WTC11 (cell line): ENCODE measurements at regions not wholly inside any gene's neighbourhood (a gene's known extent, or its start where the extent isn't known, plus 50 kb on each side); places are given as distances from the start of the nearest gene placed in this dataset.

Source experiments
- ATAC-seq: fragments of 200-7000 bp; cut with Tn5 transposase; 2 replicates; pipeline ENCODE4 v1.10.0; 2021; ENCODE audit warnings: mild to moderate bottlenecking, moderate library complexity
- CTCF ChIA-PET: fragments of 300-600 bp; sonication (Branson Sonifier 250); formaldehyde crosslinking; loops from one replicate; lab custom pipeline; 2021; ENCODE audit warnings: antibody characterized with exemption; lab: Charles Lee
- POLR2A ChIA-PET: fragments of 350-600 bp; sonication (Branson Sonifier 250); formaldehyde crosslinking; loops from one replicate; lab custom pipeline; 2021; ENCODE audit warnings: antibody characterized with exemption; lab: Charles Lee
- DNase-seq: peaks from one replicate; pipeline ENCODE4 v3.0.0; 2021; ENCODE audit warnings: low spot score
- H3K27ac Mint-ChIP-seq: 2 replicates; pipeline ENCODE4 v1.8.0; 2021; ENCODE audit warnings: mixed read lengths
- H3K27me3 Mint-ChIP-seq: 2 replicates; pipeline ENCODE4 v1.8.0; 2021; ENCODE audit warnings: low read depth, mild to moderate bottlenecking, moderate library complexity, mixed read lengths
- H3K36me3 Mint-ChIP-seq: 2 replicates; pipeline ENCODE4 v1.8.0; 2021; ENCODE audit warnings: mixed read lengths
- H3K4me1 Mint-ChIP-seq: 2 replicates; pipeline ENCODE4 v1.8.0; 2022; ENCODE audit warnings: mixed read lengths
- H3K4me3 Mint-ChIP-seq: 2 replicates; pipeline ENCODE4 v1.8.0; 2021; ENCODE audit warnings: mild to moderate bottlenecking, moderate library complexity, mixed read lengths
- H3K9me3 Mint-ChIP-seq: 2 replicates; pipeline ENCODE4 v1.8.0; 2021; ENCODE audit warnings: mixed read lengths
- FOXK1 ChIP-seq: sonication (generic); formaldehyde crosslinking; IDR thresholded peaks from 2 replicates; pipeline ENCODE4 v1.8.0; 2022; ENCODE audit warnings: mild to moderate bottlenecking, moderate library complexity, missing genetic modification reagents
- GABPB1 ChIP-seq: sonication (generic); formaldehyde crosslinking; IDR thresholded peaks from 2 replicates; pipeline ENCODE4 v1.8.1; 2023; ENCODE audit warnings: mild to moderate bottlenecking, missing genetic modification reagents
- GRHL2 ChIP-seq: fragments of 250-450 bp; sonication (Bioruptor Pico); IDR thresholded peaks from 2 replicates; pipeline ENCODE4 v1.8.0; 2022; ENCODE audit warnings: mild to moderate bottlenecking, moderate library complexity; ENCODE audit not compliant: insufficient replicate concordance, severe bottlenecking
- JUN ChIP-seq: sonication (generic); formaldehyde crosslinking; IDR thresholded peaks from 2 replicates; pipeline ENCODE4 v1.8.0; 2023; ENCODE audit warnings: mild to moderate bottlenecking, missing genetic modification reagents
- NFE2L1 ChIP-seq: sonication (generic); formaldehyde crosslinking; IDR thresholded peaks from 2 replicates; pipeline ENCODE4 v1.8.1; 2023; ENCODE audit warnings: missing genetic modification reagents
- SMAD4 ChIP-seq: sonication (generic); formaldehyde crosslinking; IDR thresholded peaks from 2 replicates; pipeline ENCODE4 v1.8.0; 2022; ENCODE audit warnings: mild to moderate bottlenecking, missing genetic modification reagents
- TEAD1 ChIP-seq: sonication (generic); formaldehyde crosslinking; IDR thresholded peaks from 2 replicates; pipeline ENCODE4 v1.8.0; 2022; ENCODE audit warnings: mild to moderate bottlenecking, missing genetic modification reagents
- ZNF219 ChIP-seq: sonication (generic); formaldehyde crosslinking; IDR thresholded peaks from 2 replicates; pipeline ENCODE4 v1.8.0; 2023; ENCODE audit warnings: missing genetic modification reagents, mild to moderate bottlenecking, borderline replicate concordance
- TF ChIP-seq, protein P1 (sequence below): sonication (generic); formaldehyde crosslinking; IDR thresholded peaks from 2 replicates; pipeline ENCODE4 v1.8.0; 2022; ENCODE audit warnings: mild to moderate bottlenecking, missing genetic modification reagents
- TF ChIP-seq, protein P2 (sequence below): sonication (generic); formaldehyde crosslinking; IDR thresholded peaks from 2 replicates; pipeline ENCODE4 v1.8.0; 2023; ENCODE audit warnings: missing genetic modification reagents
- TF ChIP-seq, protein P3 (sequence below): sonication (generic); formaldehyde crosslinking; IDR thresholded peaks from 2 replicates; pipeline ENCODE4 v1.8.1; 2023; ENCODE audit warnings: mild to moderate bottlenecking, missing genetic modification reagents
- TF ChIP-seq, protein P4 (sequence below): sonication (generic); formaldehyde crosslinking; IDR thresholded peaks from 2 replicates; pipeline ENCODE4 v1.8.1; 2023; ENCODE audit warnings: mild to moderate bottlenecking, moderate library complexity, missing genetic modification reagents
- TF ChIP-seq, protein P5 (sequence below): sonication (generic); formaldehyde crosslinking; IDR thresholded peaks from 2 replicates; pipeline ENCODE4 v1.8.1; 2022; ENCODE audit warnings: missing genetic modification reagents, borderline replicate concordance
- TF ChIP-seq, protein P6 (sequence below): sonication (generic); formaldehyde crosslinking; IDR thresholded peaks from 2 replicates; pipeline ENCODE4 v1.8.0; 2023; ENCODE audit warnings: missing genetic modification reagents, mild to moderate bottlenecking, borderline replicate concordance
- TF ChIP-seq, protein P7 (sequence below): sonication (generic); formaldehyde crosslinking; IDR thresholded peaks from 2 replicates; pipeline ENCODE4 v1.8.1; 2022; ENCODE audit warnings: low read depth, mild to moderate bottlenecking, moderate library complexity, missing genetic modification reagents, borderline replicate concordance
- TF ChIP-seq, protein P8 (sequence below): fragments of 250-450 bp; sonication (Bioruptor Pico); IDR thresholded peaks from 2 replicates; pipeline ENCODE4 v1.9.0; 2021; ENCODE audit warnings: mild to moderate bottlenecking, borderline replicate concordance
- TF ChIP-seq, protein P9 (sequence below): sonication (generic); formaldehyde crosslinking; conservative IDR thresholded peaks from 2 replicates; pipeline ENCODE4 v1.8.1; 2022; ENCODE audit warnings: mild to moderate bottlenecking, missing genetic modification reagents

DNA sequence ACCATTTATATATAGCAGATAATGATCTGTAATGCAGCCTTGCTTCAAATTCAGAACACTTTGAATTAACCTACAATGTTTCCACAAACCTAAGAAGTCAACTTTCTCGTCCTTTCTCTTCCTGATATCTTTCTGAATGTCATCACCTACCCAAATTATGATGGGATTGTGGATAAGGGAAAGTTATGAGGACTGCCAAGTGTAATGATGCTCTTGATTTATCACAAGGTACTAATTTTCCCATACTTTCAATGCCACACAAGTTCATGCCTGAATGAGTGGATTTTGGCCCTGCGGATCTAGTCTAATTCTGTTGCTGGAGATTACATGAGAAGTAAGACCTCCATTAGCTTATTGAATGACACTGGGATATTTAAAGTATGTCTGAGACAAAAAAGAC lies 82.6 kb upstream of the NANOGP8 start:
- TF ChIP-seq NFE2L1 (CRISPR knock-in tag) (no peak), FOXK1 (no peak), ZNF219 (CRISPR knock-in tag) (no peak), TEAD1 (CRISPR knock-in tag) (no peak), GRHL2 (no peak), SMAD4 (CRISPR knock-in tag) (no peak), JUN (no peak), GABPB1 (CRISPR knock-in tag) (no peak)
- TF ChIP-seq, protein P1, sequence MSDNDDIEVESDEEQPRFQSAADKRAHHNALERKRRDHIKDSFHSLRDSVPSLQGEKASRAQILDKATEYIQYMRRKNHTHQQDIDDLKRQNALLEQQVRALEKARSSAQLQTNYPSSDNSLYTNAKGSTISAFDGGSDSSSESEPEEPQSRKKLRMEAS (CRISPR knock-in tag): no peak
- TF ChIP-seq, protein P2, sequence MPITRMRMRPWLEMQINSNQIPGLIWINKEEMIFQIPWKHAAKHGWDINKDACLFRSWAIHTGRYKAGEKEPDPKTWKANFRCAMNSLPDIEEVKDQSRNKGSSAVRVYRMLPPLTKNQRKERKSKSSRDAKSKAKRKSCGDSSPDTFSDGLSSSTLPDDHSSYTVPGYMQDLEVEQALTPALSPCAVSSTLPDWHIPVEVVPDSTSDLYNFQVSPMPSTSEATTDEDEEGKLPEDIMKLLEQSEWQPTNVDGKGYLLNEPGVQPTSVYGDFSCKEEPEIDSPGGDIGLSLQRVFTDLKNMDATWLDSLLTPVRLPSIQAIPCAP (CRISPR knock-in tag): no peak
- TF ChIP-seq, protein P3, sequence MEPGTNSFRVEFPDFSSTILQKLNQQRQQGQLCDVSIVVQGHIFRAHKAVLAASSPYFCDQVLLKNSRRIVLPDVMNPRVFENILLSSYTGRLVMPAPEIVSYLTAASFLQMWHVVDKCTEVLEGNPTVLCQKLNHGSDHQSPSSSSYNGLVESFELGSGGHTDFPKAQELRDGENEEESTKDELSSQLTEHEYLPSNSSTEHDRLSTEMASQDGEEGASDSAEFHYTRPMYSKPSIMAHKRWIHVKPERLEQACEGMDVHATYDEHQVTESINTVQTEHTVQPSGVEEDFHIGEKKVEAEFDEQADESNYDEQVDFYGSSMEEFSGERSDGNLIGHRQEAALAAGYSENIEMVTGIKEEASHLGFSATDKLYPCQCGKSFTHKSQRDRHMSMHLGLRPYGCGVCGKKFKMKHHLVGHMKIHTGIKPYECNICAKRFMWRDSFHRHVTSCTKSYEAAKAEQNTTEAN: no peak
- TF ChIP-seq, protein P4, sequence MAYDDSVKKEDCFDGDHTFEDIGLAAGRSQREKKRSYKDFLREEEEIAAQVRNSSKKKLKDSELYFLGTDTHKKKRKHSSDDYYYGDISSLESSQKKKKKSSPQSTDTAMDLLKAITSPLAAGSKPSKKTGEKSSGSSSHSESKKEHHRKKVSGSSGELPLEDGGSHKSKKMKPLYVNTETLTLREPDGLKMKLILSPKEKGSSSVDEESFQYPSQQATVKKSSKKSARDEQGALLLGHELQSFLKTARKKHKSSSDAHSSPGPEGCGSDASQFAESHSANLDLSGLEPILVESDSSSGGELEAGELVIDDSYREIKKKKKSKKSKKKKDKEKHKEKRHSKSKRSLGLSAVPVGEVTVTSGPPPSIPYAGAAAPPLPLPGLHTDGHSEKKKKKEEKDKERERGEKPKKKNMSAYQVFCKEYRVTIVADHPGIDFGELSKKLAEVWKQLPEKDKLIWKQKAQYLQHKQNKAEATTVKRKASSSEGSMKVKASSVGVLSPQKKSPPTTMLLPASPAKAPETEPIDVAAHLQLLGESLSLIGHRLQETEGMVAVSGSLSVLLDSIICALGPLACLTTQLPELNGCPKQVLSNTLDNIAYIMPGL (CRISPR knock-in tag): no peak
- TF ChIP-seq, protein P5, sequence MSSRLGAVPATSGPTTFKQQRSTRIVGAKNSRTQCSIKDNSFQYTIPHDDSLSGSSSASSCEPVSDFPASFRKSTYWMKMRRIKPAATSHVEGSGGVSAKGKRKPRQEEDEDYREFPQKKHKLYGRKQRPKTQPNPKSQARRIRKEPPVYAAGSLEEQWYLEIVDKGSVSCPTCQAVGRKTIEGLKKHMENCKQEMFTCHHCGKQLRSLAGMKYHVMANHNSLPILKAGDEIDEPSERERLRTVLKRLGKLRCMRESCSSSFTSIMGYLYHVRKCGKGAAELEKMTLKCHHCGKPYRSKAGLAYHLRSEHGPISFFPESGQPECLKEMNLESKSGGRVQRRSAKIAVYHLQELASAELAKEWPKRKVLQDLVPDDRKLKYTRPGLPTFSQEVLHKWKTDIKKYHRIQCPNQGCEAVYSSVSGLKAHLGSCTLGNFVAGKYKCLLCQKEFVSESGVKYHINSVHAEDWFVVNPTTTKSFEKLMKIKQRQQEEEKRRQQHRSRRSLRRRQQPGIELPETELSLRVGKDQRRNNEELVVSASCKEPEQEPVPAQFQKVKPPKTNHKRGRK (CRISPR knock-in tag): no peak
- TF ChIP-seq, protein P6, sequence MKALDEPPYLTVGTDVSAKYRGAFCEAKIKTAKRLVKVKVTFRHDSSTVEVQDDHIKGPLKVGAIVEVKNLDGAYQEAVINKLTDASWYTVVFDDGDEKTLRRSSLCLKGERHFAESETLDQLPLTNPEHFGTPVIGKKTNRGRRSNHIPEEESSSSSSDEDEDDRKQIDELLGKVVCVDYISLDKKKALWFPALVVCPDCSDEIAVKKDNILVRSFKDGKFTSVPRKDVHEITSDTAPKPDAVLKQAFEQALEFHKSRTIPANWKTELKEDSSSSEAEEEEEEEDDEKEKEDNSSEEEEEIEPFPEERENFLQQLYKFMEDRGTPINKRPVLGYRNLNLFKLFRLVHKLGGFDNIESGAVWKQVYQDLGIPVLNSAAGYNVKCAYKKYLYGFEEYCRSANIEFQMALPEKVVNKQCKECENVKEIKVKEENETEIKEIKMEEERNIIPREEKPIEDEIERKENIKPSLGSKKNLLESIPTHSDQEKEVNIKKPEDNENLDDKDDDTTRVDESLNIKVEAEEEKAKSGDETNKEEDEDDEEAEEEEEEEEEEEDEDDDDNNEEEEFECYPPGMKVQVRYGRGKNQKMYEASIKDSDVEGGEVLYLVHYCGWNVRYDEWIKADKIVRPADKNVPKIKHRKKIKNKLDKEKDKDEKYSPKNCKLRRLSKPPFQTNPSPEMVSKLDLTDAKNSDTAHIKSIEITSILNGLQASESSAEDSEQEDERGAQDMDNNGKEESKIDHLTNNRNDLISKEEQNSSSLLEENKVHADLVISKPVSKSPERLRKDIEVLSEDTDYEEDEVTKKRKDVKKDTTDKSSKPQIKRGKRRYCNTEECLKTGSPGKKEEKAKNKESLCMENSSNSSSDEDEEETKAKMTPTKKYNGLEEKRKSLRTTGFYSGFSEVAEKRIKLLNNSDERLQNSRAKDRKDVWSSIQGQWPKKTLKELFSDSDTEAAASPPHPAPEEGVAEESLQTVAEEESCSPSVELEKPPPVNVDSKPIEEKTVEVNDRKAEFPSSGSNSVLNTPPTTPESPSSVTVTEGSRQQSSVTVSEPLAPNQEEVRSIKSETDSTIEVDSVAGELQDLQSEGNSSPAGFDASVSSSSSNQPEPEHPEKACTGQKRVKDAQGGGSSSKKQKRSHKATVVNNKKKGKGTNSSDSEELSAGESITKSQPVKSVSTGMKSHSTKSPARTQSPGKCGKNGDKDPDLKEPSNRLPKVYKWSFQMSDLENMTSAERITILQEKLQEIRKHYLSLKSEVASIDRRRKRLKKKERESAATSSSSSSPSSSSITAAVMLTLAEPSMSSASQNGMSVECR (CRISPR knock-in tag): no peak
- TF ChIP-seq, protein P7, sequence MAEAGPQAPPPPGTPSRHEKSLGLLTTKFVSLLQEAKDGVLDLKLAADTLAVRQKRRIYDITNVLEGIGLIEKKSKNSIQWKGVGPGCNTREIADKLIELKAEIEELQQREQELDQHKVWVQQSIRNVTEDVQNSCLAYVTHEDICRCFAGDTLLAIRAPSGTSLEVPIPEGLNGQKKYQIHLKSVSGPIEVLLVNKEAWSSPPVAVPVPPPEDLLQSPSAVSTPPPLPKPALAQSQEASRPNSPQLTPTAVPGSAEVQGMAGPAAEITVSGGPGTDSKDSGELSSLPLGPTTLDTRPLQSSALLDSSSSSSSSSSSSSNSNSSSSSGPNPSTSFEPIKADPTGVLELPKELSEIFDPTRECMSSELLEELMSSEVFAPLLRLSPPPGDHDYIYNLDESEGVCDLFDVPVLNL (CRISPR knock-in tag): no peak
- TF ChIP-seq, protein P8, sequence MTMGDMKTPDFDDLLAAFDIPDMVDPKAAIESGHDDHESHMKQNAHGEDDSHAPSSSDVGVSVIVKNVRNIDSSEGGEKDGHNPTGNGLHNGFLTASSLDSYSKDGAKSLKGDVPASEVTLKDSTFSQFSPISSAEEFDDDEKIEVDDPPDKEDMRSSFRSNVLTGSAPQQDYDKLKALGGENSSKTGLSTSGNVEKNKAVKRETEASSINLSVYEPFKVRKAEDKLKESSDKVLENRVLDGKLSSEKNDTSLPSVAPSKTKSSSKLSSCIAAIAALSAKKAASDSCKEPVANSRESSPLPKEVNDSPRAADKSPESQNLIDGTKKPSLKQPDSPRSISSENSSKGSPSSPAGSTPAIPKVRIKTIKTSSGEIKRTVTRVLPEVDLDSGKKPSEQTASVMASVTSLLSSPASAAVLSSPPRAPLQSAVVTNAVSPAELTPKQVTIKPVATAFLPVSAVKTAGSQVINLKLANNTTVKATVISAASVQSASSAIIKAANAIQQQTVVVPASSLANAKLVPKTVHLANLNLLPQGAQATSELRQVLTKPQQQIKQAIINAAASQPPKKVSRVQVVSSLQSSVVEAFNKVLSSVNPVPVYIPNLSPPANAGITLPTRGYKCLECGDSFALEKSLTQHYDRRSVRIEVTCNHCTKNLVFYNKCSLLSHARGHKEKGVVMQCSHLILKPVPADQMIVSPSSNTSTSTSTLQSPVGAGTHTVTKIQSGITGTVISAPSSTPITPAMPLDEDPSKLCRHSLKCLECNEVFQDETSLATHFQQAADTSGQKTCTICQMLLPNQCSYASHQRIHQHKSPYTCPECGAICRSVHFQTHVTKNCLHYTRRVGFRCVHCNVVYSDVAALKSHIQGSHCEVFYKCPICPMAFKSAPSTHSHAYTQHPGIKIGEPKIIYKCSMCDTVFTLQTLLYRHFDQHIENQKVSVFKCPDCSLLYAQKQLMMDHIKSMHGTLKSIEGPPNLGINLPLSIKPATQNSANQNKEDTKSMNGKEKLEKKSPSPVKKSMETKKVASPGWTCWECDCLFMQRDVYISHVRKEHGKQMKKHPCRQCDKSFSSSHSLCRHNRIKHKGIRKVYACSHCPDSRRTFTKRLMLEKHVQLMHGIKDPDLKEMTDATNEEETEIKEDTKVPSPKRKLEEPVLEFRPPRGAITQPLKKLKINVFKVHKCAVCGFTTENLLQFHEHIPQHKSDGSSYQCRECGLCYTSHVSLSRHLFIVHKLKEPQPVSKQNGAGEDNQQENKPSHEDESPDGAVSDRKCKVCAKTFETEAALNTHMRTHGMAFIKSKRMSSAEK (CRISPR knock-in tag): no peak
- TF ChIP-seq, protein P9, sequence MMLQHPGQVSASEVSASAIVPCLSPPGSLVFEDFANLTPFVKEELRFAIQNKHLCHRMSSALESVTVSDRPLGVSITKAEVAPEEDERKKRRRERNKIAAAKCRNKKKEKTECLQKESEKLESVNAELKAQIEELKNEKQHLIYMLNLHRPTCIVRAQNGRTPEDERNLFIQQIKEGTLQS (CRISPR knock-in tag): no peak
- H3K27me3 Mint-ChIP-seq: no peaks in the 10 kb centered on the region

More for the DNA sequence above, 82.6 kb upstream of the NANOGP8 start:
- CTCF ChIA-PET: no interaction called here
- no peaks in the 10 kb centered on the region for H3K9me3 Mint-ChIP-seq
- H3K36me3 Mint-ChIP-seq: no peaks in the 10 kb centered on the region
- no peak overlapping the region for H3K4me3 Mint-ChIP-seq
- H3K4me1 Mint-ChIP-seq: peaks cover 19% of the 10 kb centered on the region
- POLR2A ChIA-PET: no interaction called here
- no peak for DNase-seq
- ATAC-seq: no peak
- peak overlapping the region; percentile 82; the same call in 1 of the 2 replicates for H3K27ac Mint-ChIP-seq
